ENCODE measurements at regions not wholly inside any gene's neighbourhood (a gene's known extent, or its start where the extent isn't known, plus 50 kb on each side); places are given as distances from the start of the nearest gene placed in this dataset.

DNA sequence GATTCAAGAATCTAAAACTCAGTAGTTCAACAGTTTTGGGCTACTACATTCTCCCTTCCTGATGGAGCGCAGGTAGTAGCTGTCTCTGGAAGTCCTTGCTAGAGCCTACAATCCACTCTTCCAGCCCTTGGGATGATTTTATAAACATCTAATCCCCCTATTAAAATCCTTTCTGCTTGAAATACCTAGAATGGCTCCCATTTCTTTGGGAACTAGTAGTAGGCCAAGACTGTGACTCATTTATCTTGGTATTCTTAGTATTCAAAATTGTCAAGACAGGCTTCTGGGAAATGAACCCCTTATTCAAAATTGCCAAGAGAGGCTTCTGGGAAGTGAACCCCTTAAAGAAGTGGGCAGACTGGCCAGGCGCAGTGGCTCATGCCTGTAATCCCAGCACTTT, 142.5 kb upstream of the FGGY start:
- no peak for ATAC-seq

DNA sequence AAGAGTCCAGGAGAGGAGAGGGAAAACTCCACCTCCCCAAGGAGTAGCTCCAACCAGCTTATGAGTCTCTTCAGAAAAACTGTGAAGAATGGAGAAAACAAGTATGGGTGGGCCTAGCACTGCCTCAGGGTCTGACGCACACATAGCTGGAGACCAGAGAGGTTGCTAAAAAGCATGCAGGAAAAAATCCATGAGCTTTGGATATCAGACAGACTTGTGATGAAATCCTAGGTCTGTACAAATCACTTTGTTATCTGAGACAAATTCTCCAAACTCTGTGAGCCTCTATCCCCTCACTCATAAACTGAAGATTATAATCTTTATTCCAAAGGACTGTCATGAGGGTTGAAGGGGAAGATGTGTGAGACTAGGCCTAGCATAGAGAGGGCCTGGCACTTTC, 141.5 kb upstream of the FGGY start:
- no peak for ATAC-seq

DNA sequence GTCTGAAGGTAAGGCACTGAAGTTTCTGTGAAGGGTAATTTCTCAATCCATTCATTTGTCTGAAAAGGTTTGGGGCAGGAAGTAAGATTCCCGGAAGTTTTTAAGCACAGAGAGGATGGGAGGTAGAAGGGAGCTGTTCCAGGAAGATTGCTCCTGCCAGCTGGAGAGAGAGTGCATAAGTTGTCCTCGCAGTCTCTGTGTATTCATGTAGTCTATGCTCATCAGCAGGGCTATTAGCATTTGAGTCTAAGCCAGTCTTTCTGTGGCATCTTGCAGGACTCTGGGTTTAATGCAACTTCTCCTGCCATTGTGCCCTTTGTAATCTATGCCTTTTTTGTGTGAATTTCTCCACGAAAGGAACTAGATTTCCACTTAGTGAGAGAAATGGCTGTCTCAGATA, 140.8 kb upstream of the FGGY start:
- ATAC-seq = no peak

DNA sequence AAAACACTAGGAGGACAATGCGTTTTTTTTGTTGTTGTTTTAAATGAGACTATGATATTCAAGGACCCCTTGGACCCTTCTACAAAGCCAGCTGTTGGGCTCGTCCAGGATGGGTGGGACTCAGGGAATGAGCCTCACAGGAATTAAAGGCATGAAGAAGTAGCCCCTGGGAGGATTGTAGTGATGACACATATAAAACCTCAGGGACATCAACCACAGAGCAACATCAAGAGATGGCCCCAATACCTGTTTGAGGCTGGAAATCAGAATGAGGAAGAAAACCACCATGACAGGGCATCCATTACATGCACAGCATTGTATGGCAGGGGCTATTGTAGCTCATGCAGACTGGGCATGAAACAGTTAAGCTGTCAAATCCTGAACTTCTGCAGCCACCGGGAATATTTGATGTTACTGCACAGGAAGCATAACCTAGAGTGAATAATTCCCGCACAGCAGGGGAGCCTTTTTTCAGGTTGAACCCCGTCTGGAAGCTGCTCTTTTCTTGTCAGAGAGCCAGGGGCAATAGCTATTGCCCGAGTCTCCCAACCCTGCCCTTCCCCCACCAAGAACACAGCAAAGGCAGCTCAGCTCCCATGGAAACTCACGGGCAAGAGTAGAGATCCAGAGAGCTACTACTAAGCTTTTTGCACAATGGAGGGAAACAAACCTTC, 140.2 kb upstream of the FGGY start:
- peak; percentile 10 for ATAC-seq

DNA sequence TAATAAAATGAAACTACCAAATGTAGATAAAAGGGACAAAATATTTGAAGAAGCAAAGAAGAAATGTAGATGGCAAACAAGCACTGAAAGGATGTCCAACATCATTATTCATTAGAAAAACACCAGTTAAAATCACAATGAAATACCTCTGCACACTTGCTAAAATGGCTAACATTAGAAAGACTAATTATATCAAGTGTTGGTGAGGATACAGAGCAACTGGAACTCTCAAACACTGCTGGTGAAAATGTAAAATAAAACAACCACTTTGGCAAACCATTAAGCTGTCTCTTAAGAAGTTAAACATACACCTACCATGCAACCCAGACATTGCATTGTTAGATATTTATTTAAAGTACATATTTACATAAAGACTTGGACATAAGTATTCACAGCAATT, 138.6 kb upstream of the FGGY start:
- no peak for ATAC-seq

DNA sequence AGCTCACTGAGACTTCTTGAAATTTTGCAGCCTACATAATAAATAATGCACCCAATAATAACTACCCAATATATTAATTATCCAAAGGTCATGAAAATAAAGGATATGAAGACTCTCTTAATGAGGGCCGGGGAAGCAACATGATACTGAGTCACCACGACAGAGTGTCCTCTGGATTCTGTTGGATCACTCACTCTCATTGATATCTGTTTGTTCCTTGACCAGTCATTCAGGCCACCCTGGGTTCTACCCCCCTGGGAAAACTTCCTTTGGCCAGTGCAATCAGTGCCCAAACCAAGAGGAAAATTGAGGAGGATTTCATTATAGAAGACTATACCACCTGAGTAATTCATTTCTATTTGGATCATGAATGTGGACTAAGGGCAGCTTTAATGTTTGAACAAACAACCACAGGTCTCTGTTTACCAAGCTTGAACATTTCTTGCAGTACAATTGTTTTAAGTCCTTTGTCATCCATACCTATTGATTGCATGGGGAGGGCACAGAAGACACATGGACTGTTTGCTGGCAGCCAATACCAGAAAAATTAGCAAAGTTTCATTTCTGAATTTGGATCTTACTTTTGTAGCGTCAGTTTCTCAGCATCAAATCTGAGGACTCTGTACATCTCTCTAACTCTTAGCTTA, 137.2 kb upstream of the FGGY start:
- ATAC-seq = no peak

DNA sequence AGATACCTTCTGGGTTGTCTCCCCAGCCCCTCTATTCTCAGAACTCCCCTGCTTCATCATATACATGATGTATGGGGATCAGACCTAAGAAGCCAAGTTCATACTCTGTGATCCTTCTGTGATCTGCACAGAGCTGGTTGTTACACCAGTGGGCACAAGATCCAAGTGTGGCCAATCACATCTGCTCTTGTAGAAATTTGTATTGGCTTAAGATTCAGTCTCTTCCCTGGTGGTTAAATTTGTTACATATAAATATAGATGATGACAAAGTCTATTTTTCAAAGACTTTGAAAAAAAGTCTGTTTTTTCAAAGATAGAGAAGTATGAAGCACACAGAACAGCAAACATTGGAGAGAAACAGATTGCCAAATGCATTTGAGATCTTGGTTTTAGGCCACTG, 135.8 kb upstream of the FGGY start:
- ATAC-seq = no peak

DNA sequence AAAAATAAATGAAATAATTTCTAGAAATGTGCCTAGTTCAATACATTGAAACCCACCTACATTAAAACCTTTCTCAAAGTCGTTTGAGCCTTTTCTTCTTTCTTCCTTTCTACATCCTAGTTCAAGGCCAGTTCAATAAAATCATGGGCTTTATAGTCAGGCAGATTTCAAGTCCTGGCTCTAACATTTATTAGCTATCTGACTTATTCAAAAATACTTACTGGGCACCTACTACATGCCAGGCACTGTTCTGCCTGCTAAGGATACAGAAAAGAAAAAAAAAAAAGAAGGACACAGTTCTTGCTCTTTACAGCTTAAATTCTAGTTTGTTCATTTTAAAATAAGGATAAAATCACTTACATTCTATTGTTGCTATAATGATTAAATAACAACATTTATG, 134.2 kb upstream of the FGGY start:
- ATAC-seq = no peak

DNA sequence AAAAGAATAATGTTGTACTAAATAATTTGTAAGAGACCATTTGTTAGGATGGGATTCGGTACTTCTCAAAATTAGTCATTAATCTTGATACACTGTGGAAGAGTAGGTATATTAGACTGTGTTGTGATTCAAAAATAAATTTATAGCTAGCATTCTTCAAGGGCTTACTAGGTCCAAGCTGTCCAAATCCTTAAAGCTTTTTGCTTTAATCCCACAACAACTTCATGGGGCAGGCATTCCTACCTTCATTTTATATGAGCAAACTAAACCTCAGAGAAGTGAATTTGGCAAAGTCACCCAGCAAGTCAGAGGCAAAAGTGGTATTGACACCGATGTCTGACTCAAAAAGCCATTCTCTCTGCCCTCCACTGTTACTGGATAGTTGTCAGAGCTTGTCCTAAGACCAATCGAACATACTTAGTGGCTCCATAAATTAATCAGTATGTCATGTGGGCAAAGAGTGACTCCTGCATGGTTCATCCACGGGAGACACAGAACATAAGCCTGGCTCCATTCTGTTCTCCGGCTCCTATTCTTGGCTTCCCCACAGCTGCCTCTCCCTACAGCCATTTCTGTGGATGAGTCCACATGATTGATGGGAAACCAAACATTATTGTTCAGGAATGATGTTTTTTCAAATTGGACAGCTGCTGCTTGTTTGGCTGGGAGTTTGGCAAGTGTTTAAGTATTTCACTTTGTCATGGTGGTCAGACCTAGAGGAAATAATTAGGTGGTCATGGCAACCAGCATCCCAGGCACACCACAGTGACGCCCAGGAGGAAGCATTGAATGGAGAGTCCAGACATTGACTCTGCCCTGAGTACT, 133.4 kb upstream of the FGGY start:
- no peak for ATAC-seq

DNA sequence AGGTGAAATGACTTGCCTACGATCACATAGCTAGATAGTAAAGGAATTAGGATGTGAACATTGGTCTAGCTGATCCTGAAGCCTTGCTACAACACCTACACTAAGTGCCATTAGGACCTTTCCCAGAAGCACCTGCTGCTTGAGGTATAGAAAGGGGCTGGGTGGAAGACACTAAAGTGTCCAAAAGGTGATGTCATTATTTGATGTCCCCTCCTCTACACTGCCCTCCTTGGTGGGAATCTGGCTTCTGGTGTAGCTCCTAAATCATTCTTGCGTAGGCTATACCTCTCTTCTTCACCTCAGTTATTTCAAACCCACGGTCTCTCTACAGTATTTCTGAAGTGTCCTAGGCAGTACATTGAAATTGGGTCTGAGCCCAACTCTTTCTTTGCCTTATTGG, 132.5 kb upstream of the FGGY start:
- no peak for ATAC-seq

DNA sequence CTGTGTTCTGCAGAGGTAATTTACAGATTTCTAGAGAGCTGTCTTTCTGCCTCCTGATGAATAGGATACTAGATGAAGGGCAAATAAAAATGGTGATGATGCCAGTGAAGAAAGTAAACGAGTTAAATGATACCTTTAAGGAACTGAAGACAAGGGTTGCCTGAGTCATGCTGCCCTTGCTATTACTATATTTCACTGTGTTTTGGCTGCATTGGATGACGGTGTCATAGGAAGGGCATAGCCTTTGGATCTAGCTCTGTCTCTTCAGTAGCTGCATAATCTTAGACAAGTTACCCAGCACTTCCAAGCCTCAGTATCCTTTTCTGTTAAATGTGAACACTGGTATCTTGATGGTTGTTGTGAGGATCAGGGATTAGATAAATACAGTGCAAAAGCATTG, 131.5 kb upstream of the FGGY start:
- no peak for ATAC-seq

DNA sequence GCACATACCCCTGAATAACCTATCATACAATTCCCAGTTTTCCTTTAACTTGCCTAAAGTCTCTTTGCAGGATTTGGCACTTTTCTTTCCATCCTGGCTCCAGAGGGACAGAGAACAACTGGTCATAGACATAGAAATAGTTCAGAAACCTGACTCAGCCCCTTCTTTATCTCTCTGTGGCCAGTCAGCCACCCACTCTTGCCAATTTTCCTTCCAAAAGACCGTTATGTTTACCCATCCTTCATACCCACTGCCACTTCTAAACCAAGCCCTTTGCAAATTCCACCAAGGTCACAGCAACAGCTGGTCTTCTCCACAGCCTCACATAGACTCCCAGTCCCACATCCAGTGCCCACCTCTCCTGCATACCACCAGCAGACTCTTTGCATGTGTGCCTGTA, 127.2 kb upstream of the FGGY start:
- no peak for ATAC-seq

DNA sequence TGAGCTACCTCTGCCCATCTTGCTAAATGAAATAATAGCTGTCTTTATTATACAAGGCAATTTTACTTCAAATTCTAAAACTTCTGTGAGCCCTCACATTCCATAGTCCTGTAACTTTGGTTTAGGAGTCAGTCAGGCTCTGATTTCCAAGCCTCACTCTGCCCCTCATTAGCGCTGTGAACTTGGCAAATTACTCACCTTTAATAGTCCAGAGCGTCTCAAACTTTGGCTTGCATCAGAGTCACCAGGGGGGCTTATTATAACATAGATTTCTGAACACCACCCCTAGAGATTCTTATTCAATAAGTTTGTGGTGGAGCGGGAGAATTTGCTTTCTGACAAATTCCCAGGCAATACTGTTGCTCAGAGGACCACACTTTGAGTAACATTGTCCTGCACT, 126.2 kb upstream of the FGGY start:
- ATAC-seq = no peak

DNA sequence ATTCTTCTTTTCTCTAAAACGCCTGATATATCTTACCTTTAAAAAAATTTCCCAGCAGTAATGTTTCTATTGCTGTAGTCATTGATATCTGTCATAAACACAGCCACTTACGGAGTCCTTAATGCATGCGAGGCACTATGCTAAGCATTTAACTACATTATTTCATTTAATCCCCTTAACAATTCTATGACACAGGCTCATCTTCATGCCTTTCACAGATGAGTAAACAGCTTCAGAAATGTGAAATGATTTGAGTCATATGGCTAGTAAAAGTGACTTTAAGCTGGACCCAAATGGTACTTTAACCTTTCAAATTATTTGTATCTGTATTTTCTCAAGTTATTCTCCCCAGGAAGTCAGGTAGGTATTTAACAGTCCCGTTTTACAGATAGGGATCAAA, 125.1 kb upstream of the FGGY start:
- ATAC-seq = peak; percentile 51

DNA sequence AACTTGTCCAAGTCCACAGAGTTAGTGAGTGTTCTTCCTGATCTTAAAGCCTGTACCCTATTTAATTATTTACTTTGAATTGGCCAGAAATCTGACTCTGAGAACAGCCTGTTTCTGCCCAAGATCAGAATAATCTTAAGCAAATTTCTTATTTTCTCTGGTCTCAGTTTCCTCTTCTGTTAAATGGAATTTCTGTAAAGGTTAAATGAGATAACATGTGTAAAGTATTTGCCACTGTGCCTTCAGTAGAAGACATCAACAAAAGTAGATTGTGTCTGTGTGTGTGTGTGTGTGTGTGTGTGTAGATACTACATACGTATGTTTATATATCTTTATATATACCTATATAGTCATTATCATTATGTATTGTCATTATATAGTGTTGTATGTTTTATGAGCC, 124.2 kb upstream of the FGGY start:
- no peak for ATAC-seq

DNA sequence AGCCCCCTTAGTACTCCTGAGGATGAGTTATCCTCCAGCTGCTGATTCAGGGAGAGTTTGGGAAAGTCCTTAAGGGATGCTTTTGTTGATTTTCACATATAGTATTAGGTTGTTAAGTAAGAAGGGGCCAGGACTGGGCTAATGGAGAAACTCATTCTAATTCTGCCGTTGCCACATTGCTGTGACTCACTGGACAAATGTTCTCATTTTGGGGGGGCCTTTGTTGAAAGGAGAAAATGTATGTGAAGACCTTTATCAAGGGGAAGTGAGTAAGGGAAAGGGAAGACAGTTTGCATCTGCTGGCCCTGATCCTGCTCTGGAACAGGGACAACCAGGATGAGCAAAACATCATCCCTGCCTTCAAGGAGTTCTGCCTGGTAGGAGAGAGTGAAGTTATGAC, 123.2 kb upstream of the FGGY start:
- no peak for ATAC-seq

DNA sequence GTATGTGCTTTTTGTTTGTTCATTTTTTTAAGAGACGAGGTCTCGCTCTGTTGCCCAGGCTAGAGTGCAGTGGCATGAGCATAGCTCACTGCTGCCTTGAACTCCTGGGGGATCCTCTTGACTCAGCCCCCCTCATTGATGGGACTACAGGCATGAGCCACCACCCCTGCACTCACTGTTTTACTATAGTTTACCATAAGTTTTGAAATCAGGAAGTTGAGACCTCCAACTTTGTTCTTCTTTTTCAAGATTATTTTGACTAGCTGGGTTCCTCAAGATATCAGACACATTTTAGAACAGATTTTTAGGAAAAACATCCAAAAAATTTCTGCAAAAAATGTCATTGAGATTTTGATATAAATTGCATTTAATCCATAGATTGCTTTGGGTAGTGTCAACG, 120.4 kb upstream of the FGGY start:
- ATAC-seq = no peak

DNA sequence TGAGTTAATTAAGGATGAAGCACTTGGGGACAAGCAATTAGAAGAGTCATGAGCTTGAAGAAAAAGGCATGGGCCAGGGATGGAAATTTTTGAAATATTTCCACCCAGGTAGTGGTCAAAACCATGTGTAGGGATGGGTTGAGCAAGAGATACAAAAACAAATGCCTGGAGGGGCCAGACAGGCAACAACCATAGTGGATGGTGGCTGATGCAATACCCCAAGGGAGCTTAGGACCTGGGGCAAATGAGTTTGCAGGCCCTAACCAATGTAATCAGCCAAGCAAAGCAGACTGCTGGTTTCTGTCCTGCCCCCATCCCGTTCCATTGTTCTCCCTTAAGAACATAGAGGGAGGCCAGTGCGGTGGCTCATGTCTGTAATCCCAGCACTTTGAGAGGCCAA, 119.1 kb upstream of the FGGY start:
- no peak for ATAC-seq

DNA sequence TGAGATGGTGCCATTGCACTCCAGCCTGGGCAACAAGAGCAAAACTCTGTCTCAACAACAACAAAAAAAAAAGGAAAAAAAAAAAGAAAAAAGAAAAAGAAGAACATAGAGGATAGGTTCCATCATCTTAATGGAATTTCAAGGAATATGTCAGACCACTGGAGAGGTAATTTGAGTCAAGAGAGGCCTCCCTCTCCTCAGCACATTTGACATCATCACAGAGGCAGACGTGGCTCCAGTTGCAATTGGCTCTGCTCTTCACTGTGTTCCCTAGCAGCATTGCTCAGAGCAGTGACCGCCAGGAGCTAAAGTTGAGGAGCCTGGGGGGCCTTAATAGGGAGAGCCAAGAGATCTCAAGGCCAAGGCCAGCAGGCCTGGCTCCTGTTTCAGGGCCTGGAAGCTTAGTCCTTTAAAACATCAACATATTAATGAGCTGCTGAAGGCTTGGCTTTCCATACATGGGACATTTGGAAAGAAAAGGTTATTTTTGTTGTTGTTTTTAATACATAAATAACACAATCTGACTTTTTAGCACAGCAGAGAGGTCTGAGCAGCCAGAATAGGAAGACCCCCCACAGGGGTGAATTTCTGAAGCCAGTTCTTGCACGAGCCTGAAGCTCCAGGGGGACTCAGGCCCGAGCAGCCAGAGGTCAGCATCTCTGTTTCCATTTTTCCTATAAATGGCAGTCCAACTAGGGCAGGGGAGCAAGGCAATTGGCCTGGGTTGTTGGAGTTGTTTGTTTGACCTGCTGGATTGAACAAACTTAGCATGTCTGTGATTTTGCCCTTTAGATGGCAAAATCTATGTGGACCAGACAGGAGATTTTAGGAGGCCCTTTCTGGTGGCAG, 118.3 kb upstream of the FGGY start:
- ATAC-seq = no peak

DNA sequence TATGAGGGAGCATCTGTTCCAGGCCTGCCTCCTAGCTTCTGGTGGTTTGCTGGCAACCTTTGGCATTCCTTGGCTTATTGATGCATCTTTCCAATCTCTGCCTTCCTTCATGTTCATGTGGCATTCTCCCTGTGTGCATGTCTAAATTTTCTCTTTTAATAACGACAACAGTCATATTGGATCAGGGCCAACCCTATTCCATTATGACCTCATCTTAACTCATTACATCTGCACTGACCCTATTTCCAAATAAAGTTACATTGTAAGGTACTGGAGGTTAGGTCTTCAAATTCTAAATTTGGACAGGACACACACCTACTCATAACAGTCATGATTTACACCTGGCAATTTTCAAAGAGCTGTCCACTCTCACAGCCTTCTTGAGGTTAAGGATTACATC, 117.2 kb upstream of the FGGY start:
- ATAC-seq = no peak

DNA sequence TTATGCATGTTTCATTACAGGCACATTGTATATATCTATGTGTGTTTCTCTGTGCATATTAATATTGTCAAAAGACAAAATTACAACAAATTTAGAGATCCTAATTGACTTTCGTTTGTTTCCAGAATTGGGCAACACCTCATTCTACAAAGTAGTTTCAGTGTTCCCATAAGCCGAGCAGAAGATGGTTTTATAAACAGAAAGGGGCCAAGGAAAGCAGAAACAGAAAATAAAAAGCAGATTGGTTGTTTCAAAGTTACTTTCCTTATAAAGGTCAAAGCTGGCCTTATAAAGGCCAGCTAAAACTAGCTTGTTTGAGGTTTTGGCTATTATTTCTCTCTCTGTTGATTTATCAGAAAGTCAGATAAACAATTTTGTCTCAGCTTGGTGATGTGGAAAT, 116.2 kb upstream of the FGGY start:
- ATAC-seq = no peak

DNA sequence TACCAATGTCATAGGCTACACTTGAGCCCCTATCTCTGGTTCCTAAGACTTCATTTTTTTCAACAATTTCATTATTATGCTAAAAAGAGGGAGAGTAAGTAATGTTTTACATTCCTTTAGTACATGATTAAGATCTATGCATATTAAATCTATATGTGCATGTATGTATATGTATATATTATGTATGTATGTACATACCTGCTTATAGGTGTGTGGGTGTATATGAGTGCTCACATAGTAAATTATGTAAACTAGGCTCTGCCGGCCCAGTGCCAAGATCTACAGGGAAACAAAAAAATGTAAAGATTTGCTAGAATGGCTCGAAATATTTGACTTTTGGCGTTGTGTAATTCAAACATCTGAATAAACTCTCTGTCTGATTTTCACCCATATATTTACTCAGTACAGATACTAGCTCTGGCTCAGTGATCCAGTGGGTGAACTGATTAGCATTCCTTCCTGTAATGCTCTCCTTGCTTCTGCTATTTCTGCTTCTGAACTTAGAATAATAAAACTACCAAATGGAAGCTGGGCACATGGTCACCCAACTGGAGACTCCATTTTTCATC, 113.1 kb upstream of the FGGY start:
- ATAC-seq = no peak

Measured in esophagus mucosa (tissue), 1 donor.